ENCODE measurements at regions not wholly inside any gene's neighbourhood (a gene's known extent, or its start where the extent isn't known, plus 50 kb on each side); places are given as distances from the start of the nearest gene placed in this dataset.

GRCh38 chr11:45513821-45514340, 151.5 kb downstream of the CHST1 start:
- TF ChIP-seq CTCF (IDR thresholded peaks at IDR 0.05; ENCODE audit: unreplicated experiment in 3 of 3) = no peak
- Mint-ChIP-seq H3K27me3 (ENCODE audit: low read depth) (peaks cover 3% of the 10 kb centered on the region), H3K36me3 (ENCODE audit: low read depth) (no peaks in the 10 kb centered on the region), H3K4me3 (no peak overlapping the region), H3K9me3 (no peaks in the 10 kb centered on the region), H3K4me1 (no peaks in the 10 kb centered on the region), H3K27ac (no peak overlapping the region)

- Mint-ChIP-seq H3K4me1 (no peaks in the 10 kb centered on the region), H3K9me3 (no peaks in the 10 kb centered on the region), H3K27ac (no peak overlapping the region), H3K4me3 (no peak overlapping the region), H3K36me3 (ENCODE audit: low read depth) (no peaks in the 10 kb centered on the region), H3K27me3 (ENCODE audit: low read depth) (peaks cover 3% of the 10 kb centered on the region)
- TF ChIP-seq CTCF (IDR thresholded peaks at IDR 0.05; ENCODE audit: unreplicated experiment in 3 of 3) = no peak
Measured at GRCh38 chr11:45512471-45513148, 152.8 kb downstream of the CHST1 start.

GRCh38 chr11:45511566-45511965, 153.9 kb downstream of the CHST1 start:
- Mint-ChIP-seq H3K9me3 (peaks cover 2% of the 10 kb centered on the region), H3K36me3 (ENCODE audit: low read depth) (no peaks in the 10 kb centered on the region), H3K27me3 (ENCODE audit: low read depth) (peaks cover 3% of the 10 kb centered on the region), H3K27ac (no peak overlapping the region), H3K4me3 (no peak overlapping the region), H3K4me1 (no peaks in the 10 kb centered on the region)
- TF ChIP-seq CTCF (IDR thresholded peaks at IDR 0.05; ENCODE audit: unreplicated experiment in 3 of 3) = no peak

- peaks cover 10% of the 10 kb centered on the region for H3K27me3 Mint-ChIP-seq (ENCODE audit: low read depth)
- peaks cover 9% of the 10 kb centered on the region for H3K4me1 Mint-ChIP-seq
- H3K9me3 Mint-ChIP-seq = peaks cover 9% of the 10 kb centered on the region
- H3K27ac Mint-ChIP-seq = no peak overlapping the region
- no peaks in the 10 kb centered on the region for H3K36me3 Mint-ChIP-seq (ENCODE audit: low read depth)
- H3K4me3 Mint-ChIP-seq = no peak overlapping the region
- TF ChIP-seq CTCF (IDR thresholded peaks at IDR 0.05; ENCODE audit: unreplicated experiment in 3 of 3) = no peak
Measured at GRCh38 chr11:45507916-45508315, 157.5 kb downstream of the CHST1 start.

- peak overlapping the region in 1 of 3 experiments; percentile 94 for H3K27ac Mint-ChIP-seq
- peaks cover 13% of the 10 kb centered on the region for H3K9me3 Mint-ChIP-seq
- no peaks in the 10 kb centered on the region for H3K36me3 Mint-ChIP-seq (ENCODE audit: low read depth)
- H3K4me1 Mint-ChIP-seq = peaks cover 45% of the 10 kb centered on the region
- TF ChIP-seq CTCF (IDR thresholded peaks at IDR 0.05; ENCODE audit: unreplicated experiment in 3 of 3) = no peak
- no peak overlapping the region for H3K4me3 Mint-ChIP-seq
- peaks cover 6% of the 10 kb centered on the region for H3K27me3 Mint-ChIP-seq (ENCODE audit: low read depth)
Measured at GRCh38 chr11:45503311-45503710, 162.1 kb downstream of the CHST1 start.

GRCh38 chr11:45502226-45502545, 163.2 kb downstream of the CHST1 start:
- Mint-ChIP-seq H3K9me3 (peaks cover 18% of the 10 kb centered on the region), H3K4me1 (peaks cover 45% of the 10 kb centered on the region), H3K36me3 (ENCODE audit: low read depth) (no peaks in the 10 kb centered on the region), H3K4me3 (no peak overlapping the region), H3K27me3 (ENCODE audit: low read depth) (peaks cover 6% of the 10 kb centered on the region), H3K27ac (peak overlapping the region in 1 of 3 experiments; percentile 94)
- no peak for TF ChIP-seq CTCF (IDR thresholded peaks at IDR 0.05; ENCODE audit: unreplicated experiment in 3 of 3)
